K562 (cell line): ENCODE measurements at regions not wholly inside any gene's neighbourhood (a gene's known extent, or its start where the extent isn't known, plus 50 kb on each side); places are given as distances from the start of the nearest gene placed in this dataset.

Experiments
- DIDO1 ChIP-seq: fragments of 450-650 bp; IDR thresholded peaks from 2 replicates; pipeline ENCODE4 v1.6.1; 2016; ENCODE audit warnings: low read depth, missing biosample characterization, missing genetic modification characterization
- JUN ChIP-seq, 2 experiments: sonication (generic) in 1 of 2; formaldehyde crosslinking in 1 of 2; IDR thresholded peaks; 2 replicates each; pipeline versions ENCODE4 v1.6.1 to v1.8.0; 2012 to 2022; ENCODE audit warnings: borderline replicate concordance in 2 of 2, mild to moderate bottlenecking in 2 of 2, improper control_type of control experiment in 1 of 2, low read depth in 1 of 2, low read length in 1 of 2, missing genetic modification reagents in 1 of 2
- KAT8 ChIP-seq: fragments of 450-650 bp; IDR thresholded peaks from 2 replicates; pipeline ENCODE4 v1.6.1; 2016; ENCODE audit warnings: low read depth, mild to moderate bottlenecking
- MCM3 ChIP-seq: fragments of 450-650 bp; IDR thresholded peaks from 2 replicates; pipeline ENCODE4 v1.6.1; 2016
- SMAD4 ChIP-seq: fragments of 250-450 bp; sonication (Bioruptor Pico); conservative IDR thresholded peaks from 2 replicates; pipeline ENCODE4 v1.8.0; 2021; ENCODE audit warnings: inconsistent platforms, mild to moderate bottlenecking, moderate library complexity
- TEAD4 ChIP-seq, 2 experiments: sonication (generic) in 1 of 2; formaldehyde crosslinking in 1 of 2; IDR thresholded peaks; 2 replicates each; pipeline versions ENCODE4 v1.6.1 to v1.8.0; 2012 to 2022; ENCODE audit warnings: borderline replicate concordance in 1 of 2, inconsistent platforms in 1 of 2, low read length in 1 of 2, mild to moderate bottlenecking in 1 of 2, missing genetic modification reagents in 1 of 2
- ZNF124 ChIP-seq: sonication (generic); formaldehyde crosslinking; IDR thresholded peaks from 2 replicates; pipeline ENCODE4 v1.8.1; 2022; ENCODE audit warnings: missing genetic modification reagents
- TF ChIP-seq, protein P1 (sequence below): fragments of 450-650 bp; IDR thresholded peaks from 2 replicates; pipeline ENCODE4 v1.6.1; 2017; ENCODE audit warnings: antibody characterized with exemption, mild to moderate bottlenecking

DNA sequence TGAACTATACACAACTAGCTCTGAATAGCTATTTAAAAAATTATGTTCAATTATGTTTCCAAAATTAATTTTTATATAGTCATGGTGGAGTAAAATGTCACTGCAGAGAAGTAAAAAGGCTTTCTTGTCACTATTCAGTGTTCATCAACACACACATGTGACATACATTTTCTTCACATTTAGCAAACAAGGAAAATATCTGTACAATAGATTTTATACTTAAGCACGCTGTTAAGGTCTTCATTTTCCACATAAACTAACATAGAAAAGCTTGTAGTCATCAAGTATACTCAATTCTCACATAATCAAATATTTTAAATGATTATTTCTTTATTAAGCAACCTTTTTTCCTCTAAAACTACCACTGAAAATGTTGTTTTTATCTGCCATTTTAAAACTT lies 141.2 kb upstream of the DIO2 start:
- TF ChIP-seq DIDO1 (no peak), MCM3 (no peak), JUN (IDR thresholded peaks at IDR 0.05; ENCODE audit: borderline replicate concordance, low read depth, low read length) (no peak), JUN (CRISPR knock-in tag; IDR thresholded peaks at IDR 0.05; ENCODE audit: borderline replicate concordance) (no peak), ZNF124 (CRISPR knock-in tag) (no peak), KAT8 (no peak), SMAD4 (CRISPR knock-in tag) (no peak), TEAD4 (IDR thresholded peaks at IDR 0.05; ENCODE audit: low read length) (no peak), TEAD4 (CRISPR knock-in tag; IDR thresholded peaks at IDR 0.05; ENCODE audit: borderline replicate concordance) (no peak)
- TF ChIP-seq, protein P1, sequence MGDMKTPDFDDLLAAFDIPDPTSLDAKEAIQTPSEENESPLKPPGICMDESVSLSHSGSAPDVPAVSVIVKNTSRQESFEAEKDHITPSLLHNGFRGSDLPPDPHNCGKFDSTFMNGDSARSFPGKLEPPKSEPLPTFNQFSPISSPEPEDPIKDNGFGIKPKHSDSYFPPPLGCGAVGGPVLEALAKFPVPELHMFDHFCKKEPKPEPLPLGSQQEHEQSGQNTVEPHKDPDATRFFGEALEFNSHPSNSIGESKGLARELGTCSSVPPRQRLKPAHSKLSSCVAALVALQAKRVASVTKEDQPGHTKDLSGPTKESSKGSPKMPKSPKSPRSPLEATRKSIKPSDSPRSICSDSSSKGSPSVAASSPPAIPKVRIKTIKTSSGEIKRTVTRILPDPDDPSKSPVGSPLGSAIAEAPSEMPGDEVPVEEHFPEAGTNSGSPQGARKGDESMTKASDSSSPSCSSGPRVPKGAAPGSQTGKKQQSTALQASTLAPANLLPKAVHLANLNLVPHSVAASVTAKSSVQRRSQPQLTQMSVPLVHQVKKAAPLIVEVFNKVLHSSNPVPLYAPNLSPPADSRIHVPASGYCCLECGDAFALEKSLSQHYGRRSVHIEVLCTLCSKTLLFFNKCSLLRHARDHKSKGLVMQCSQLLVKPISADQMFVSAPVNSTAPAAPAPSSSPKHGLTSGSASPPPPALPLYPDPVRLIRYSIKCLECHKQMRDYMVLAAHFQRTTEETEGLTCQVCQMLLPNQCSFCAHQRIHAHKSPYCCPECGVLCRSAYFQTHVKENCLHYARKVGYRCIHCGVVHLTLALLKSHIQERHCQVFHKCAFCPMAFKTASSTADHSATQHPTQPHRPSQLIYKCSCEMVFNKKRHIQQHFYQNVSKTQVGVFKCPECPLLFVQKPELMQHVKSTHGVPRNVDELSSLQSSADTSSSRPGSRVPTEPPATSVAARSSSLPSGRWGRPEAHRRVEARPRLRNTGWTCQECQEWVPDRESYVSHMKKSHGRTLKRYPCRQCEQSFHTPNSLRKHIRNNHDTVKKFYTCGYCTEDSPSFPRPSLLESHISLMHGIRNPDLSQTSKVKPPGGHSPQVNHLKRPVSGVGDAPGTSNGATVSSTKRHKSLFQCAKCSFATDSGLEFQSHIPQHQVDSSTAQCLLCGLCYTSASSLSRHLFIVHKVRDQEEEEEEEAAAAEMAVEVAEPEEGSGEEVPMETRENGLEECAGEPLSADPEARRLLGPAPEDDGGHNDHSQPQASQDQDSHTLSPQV: no peak
